Activated CD8-positive, alpha-beta memory T cell treated with anti-CD3 and anti-CD28 coated beads, Interleukin-2, amount 50 U/mL, for 24 hours (primary cell): ENCODE measurements at regions not wholly inside any gene's neighbourhood (a gene's known extent, or its start where the extent isn't known, plus 50 kb on each side); places are given as distances from the start of the nearest gene placed in this dataset.

Experiments used
- DNase-seq: peaks from one replicate; pipeline ENCODE4 v3.0.0-alpha.2; 2020; ENCODE audit errors: extremely low read depth

DNA sequence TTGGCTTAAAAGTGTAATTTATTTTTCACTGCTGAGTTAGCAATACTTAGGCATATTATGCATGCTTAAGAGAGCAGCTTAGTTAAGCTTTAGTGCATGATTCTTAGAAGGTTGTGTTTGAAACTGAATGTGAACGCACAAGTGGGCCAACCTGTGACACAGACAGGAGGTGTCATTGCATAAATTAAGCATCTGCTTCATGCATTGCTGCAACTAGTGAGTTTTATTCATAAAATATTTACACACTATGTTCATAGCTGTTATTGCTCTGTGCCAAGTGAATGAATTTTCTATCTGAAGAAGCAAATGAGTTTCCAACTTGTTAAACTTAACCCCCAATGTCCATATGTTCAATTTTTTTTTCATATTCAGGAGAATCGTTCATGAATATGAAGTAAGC, 806.4 kb downstream of the GALR1 start:
- no peak for DNase-seq

- no peak for DNase-seq
Observed at GRCh38 chr18:78069784-78070664, 820.4 kb downstream of the GALR1 start.

- DNase-seq = no peak
Observed at GRCh38 chr18:78071166-78071710, 821.6 kb downstream of the GALR1 start.

DNA sequence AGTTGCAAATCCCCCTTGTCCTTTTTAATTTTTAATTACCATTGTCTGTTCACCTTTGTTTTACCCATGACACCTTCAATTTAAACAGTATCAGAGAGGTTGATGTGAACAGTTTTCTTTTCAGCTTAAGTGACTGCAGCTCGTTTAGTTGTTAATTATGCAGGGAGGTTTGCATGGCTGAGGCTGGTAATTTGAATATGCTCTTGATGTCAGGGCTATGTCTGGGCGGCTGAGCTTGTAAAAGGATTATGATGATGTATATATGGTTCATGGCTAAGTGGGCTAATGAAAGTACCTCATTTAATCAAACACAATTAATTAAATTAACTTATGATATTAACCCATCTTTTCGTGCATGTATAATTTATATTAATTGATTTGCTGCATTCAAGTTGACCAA, 822.1 kb downstream of the GALR1 start:
- no peak for DNase-seq

DNA sequence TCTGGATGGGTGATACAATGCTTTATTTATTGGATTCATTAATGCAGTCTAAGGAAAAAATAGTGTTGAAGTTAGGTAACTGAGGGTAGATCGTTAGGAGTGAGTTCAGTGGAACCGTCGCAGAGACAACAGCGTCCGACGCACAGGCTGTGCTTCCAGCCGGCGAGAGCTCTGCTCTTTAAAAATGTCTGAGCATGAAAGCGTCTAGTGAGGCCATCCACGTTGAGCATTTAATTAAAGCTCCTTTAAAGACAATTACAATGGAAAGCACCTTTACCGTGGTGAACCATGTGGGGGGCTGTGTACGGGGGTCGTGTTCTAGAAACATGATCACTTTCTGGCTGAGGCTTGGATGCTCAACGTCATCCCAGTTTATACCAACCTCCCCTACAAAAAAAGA, 822.7 kb downstream of the GALR1 start:
- no peak for DNase-seq

- no peak for DNase-seq
Observed at GRCh38 chr18:78073275-78073674, 823.6 kb downstream of the GALR1 start.

DNA sequence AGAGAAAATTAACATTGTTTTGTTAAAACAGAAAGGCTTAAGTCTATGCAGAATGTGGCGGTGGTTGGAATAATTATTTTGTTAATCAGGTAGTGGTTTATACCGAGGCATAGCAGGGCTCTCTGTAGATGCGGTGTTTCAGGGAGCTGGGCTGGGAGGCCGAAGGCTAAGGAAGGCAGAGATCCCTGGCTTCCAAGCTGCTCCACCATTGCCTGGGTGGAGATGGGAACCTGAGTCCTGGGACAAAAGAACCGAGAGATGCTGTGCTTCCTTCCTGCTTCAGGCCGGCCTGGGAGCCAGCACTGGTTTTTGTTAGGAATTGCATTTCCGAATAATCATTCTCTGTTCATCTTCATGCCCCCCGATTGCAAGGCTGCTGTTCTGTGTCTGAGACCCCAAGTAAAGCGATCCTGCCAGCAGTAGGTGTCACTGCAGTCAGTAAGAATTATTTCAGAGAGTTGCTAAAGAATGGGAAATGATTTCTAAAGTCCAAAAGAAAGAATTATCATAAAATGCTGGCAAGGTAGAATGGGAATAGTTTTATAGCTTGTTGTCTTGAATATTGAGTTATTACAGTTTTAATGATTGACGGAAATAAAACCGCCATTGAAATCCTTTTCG, 824.9 kb downstream of the GALR1 start:
- no peak for DNase-seq

GRCh38 chr18:78080081-78080480, 830.4 kb downstream of the GALR1 start:
- no peak for DNase-seq

DNA sequence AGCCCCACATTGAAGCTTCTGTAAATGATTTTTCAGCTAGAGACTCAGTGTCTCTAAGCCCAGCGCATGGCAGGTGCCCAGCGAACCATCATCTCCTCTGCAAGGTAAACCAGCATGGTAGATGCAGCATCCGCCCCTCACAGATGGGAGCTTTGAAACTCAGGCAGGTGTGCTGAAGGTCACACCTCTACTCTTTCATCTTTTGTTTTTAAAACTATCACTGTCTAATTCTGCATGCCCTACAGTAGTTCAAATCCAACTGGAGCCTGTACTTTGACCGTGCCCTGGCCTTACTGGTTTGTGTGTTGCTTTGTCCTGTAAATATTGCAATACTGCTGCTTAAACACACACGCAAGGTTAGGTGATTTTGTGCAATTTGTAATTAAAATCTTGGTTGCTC, 831.1 kb downstream of the GALR1 start:
- no peak for DNase-seq

DNA sequence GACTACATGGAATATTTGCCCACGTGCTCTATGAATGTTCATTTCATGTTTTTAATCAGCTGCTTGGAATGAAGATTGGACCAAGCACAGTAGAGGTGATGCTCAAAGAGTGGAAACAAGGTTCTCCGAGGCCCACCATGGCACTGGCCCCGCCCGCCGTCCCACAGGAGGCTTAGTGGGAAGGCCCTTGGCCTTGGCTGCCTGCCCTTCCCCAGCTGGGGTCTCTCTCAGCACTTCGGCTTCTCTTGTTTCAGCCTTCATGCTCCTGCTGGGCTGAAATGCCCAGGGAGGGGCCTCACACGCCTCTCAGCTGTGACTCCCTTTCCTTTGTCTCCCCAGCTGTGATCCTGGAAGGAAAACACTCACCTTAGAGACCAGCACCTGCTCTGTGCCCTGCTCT, 833.2 kb downstream of the GALR1 start:
- no peak for DNase-seq

GRCh38 chr18:78085241-78086185, 835.9 kb downstream of the GALR1 start:
- no peak for DNase-seq

DNA sequence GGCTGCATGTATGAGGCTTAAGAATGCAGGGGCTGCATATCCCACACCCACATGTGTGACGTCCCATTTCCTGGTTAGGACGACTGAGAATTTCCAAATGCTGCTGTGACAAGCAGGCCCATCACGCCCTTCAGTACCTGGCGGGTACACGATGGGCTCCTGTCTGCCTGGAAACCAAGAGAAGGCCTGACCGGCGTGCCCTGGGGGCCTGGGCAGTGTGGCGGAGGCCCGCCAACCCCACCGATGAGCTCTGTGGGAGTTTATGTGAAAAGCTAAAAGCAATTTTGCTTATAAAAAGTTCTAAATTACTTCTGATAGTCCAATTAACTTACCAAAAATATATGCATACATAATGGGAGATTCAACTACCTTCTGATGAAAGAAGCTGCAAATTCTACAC, 837.3 kb downstream of the GALR1 start:
- DNase-seq = no peak

DNA sequence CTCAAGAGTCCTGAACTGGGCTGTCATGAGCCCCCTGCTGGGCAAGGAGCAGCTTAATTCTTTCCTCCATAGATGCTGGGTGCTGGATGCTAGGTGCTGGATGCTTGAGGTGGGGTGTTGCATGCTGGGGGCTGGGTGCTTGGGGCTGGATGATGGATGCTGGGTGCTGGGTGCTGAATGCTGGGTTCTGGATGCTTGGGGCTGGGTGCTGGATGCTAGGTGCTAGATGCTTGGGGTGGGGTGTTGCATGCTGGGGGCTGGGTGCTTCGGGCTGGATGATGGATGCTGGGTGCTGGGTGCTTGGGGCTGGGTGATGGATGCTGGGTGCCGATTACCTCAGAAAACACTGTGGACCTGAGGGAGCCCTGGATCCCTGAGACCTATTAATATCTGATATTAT, 837.7 kb downstream of the GALR1 start:
- DNase-seq = no peak

DNA sequence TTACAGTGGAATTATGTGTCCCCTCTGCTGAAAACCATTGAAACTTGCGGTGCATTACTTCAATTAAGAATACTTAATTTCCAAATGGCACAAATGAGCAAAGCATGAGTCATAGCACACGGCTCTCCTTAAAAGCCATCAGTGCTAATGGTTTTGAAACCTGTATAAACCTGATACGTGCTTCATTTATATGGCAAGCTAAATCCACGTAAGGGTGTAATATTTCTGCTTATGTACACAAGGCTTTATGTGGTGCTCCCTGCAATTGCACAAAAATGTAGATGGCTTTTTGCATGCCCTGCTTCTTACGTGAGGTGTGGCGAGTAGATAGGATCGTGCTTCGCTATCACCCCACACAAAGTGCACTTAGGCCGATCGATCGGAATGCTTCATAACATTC, 840.9 kb downstream of the GALR1 start:
- DNase-seq = no peak

DNA sequence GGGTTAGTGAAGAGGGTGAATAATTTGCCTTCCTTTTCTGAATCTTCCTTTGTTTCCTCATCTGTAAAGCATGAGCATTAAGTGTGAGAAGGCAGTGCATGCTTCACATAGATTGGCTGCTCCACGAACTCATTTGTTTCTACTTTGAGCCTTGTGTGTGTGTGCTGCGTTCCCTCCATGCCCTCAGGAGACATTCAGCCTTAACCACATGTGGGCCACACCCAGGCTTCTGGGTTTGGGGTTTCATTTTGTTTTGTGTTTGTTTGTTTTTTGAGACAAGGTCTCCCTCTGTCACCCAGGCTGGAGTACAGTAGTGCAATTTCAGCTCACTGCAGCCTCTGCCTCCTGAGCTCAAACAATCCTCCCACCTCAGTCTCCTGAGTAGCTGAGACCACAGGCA, 843.3 kb downstream of the GALR1 start:
- no peak for DNase-seq

- DNase-seq = no peak
Observed at GRCh38 chr18:78099979-78100588, 850.4 kb downstream of the GALR1 start.

DNA sequence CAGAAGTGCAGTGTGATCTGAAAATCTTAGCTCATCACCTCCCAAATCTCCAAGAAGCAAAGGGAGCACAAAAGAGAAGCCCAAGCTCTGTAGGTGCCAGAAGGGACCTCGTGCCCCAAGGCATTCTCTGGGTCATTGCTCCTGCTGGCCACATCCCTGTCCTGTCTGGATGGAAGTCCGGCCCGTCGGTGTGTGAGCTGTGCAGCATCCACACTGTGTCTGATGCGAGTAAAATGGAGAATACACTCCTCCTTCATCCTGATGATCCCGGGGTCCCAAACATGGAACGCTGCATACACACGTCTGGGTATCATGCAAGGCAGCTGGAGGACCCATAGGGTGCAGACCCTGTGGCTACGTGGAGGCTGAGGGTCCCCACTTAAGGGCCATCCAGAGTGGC, 851.4 kb downstream of the GALR1 start:
- DNase-seq = no peak

DNA sequence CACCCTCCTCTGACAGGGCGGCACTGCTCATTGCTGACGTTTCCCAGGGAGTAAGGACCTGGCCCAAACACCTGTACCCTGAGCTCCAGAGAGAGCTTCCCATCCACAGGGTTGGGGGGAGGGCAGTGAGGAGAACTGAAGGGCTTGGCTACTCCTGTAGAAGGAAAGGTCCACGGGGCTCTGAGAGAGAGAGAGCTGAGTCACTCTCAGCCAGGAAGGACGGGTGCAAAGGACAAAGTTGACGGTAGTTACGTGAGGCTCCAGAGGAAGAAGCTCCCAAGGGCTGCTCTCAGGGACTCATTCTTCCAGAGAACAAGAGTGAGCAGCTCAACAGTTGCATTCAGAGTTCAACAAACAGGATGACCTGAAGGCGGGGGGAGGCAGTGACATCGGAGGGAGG, 852.5 kb downstream of the GALR1 start:
- no peak for DNase-seq

GRCh38 chr18:78105611-78106010, 856.0 kb downstream of the GALR1 start:
- DNase-seq = no peak

DNA sequence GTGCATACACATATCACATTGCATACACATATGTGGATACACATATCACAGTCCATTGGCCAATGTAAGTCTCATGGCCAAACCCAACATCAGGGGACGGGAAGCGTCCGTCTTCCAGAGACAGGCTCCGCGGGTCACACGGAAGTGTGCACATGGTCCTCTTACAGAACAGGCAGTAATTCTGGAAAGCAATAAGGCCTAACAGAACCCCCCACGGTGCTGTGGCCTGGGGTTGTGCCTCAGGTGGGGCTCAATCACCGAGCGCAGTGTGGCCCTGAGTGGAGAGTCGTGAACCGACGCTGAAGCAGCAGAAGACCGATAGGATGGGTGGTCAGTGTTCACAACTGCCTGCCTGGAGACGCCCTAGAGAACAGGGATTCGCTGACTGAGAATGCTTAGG, 857.3 kb downstream of the GALR1 start:
- DNase-seq = no peak

DNA sequence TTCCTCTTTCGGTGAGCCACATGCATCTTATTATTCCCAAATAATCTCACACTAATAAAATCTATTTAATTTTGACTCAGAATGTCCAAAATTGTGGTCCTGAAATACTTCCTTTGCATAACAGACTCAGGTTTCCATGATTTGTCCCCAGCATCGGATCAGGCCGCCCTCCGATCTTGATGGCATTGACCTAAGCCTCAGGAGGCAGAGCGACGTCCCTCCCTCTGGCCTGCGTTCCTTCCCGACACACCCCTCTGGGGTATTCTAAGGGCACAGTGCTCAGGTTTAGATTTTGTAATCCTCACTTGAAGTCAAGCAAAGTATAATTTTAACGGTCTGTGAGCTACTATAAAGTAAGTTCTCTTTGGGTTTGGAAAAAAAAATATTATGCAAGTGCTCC, 857.7 kb downstream of the GALR1 start:
- no peak for DNase-seq

DNA sequence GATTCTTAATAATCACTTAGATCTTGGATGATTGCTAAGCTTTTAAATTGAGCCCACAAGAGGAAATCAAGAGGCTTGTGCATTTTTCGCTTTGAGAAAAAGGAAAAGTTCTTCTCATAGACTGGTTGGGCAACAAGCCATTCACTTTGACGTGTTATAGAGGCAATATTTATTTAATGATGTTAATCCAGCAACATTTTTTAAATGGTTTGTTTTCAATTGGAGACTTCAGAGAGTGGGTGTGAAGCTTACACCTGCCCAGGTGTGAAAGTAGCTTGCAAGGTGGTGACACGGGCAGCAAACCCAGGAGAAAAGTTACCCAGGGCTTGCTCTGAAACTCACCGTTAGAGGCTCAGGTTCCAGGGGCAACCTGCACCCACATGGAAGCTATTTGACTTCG, 858.9 kb downstream of the GALR1 start:
- DNase-seq = no peak
